Activated naive CD4-positive, alpha-beta T cell (primary cell): ENCODE measurements at regions not wholly inside any gene's neighbourhood (a gene's known extent, or its start where the extent isn't known, plus 50 kb on each side); places are given as distances from the start of the nearest gene placed in this dataset.

Experiments used
- DNase-seq, 4 experiments: peaks; one replicate each; lab custom pipeline; 2025; lab: John Stamatoyannopoulos, UW

GRCh38 chr9:106326493-106326892 is 536.5 kb upstream of the ZNF462 start:
- DNase-seq: no peak

GRCh38 chr9:106333481-106333880 is 529.5 kb upstream of the ZNF462 start:
- no peak for DNase-seq

- DNase-seq: no peak
These were observed 528.9 kb upstream of the ZNF462 start for GRCh38 chr9:106334081-106334480.

GRCh38 chr9:106339882-106340281 is 523.1 kb upstream of the ZNF462 start:
- no peak for DNase-seq

DNA sequence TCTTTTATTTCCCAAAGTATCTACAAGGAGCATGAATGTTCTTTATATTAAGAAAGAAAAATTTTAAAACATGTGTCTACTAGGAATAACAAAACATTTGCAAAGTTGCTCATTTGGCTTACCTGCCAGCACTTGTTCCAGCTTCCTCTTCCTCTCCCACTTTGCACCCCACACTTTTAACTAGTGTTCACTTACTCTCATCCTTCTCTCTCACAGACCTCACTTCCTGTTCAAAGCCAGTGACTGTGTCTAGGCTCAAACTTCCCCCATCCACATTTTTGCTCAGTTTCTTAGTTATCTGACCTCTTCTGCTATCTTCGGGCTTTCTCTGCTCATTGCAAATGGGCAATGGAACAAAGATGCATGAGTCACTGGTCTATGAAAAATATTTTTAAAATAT is 512.2 kb upstream of the ZNF462 start:
- DNase-seq: no peak

DNA sequence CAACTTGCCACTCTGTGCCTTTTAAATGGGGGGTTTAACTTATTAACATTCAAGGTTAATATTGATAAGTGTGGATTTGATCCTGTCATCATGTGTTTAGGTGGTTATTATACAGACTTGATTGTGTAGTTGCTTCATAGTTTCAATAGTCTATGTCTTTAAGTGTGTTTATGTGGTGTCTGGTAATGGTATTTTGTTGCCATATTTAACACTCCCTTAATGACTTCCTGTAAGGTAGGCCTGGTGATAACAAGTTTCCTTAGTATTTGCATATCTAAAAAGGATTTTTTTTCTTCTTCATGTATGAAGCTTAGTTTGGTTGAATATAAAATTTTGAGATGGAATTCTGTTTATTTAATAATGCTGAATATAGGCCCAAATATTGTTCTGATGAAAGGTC is 506.0 kb upstream of the ZNF462 start:
- no peak for DNase-seq

DNA sequence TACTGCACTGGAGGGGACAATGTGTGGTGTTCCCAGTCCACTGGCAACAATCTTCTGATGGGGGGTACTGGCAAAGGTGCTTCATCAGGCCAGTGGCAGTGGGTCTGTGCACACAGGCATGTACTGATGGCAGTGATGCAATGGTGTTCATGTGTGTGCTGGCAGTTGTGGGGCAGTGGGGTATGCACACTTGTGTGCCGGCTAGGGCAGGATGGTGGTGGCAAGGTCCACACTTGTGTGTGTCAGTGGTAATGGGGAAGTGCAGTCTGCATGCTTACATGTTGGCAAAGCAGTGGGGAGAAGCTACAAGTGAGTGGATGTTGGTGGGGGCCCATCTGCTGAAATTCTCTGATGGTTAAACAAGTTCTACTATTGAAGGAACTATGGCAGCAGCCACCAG is 504.6 kb upstream of the ZNF462 start:
- no peak for DNase-seq

DNA sequence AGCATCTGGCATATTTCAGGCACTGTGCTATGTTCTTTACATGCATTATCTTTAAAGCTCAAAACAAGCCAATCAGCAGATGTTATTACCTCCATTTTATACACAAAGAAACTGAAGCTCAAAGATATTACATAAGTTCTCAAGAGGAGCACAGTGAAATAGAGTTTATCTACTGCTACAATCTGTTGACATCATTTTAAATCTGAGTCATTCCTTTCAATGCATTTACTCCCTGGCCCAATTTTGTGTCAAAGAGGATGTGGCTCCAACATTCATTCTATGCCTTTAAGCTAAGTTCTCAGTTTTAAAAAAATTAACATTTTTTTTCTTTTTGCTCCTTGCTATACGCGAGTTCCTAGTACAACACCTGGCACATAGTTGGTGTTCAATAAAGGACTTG is 486.3 kb upstream of the ZNF462 start:
- DNase-seq: no peak

DNA sequence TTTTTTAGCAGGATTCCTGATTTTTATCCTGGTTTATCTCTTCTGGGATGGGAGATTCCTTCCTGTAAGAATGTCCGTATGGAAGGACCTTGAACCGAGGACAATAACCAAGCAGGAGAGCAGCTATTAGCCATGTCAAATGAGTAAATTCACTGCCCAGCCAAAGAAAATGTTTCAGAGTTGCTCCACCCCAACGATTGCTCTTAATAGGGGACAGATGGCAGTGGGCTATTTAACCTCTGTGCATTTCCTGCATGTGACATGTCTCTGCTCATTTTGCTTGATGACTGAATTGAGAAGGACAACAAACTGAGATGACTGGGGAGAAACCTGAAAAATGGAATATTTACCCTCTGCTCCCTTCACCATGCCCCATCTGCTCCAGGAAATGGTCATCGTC is 479.9 kb upstream of the ZNF462 start:
- DNase-seq: no peak

- no peak for DNase-seq
These were observed 475.0 kb upstream of the ZNF462 start for GRCh38 chr9:106387965-106388364.

GRCh38 chr9:106393226-106393625 is 469.7 kb upstream of the ZNF462 start:
- DNase-seq: no peak

- DNase-seq: no peak
These were observed 462.8 kb upstream of the ZNF462 start for GRCh38 chr9:106400170-106400569.

DNA sequence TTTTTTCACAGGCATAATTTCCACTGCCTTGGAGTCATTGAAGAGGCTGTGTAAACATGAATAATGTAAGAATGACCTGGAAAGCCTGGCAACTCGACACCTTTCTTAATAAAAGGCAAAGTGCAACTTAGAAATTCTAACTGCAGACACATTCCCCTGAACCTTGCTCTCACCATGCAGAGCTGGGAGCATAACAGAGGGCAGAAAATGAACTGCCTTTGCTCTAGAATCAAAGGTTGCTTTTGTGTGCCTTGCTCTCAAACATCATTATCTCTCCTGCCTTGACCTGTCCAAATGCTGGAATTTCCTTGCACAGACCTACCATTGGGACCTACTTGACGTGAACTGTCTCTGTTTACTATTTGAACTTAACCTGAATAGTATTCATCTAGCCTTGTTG is 462.0 kb upstream of the ZNF462 start:
- no peak for DNase-seq

GRCh38 chr9:106403081-106403480 is 459.9 kb upstream of the ZNF462 start:
- no peak for DNase-seq

DNA sequence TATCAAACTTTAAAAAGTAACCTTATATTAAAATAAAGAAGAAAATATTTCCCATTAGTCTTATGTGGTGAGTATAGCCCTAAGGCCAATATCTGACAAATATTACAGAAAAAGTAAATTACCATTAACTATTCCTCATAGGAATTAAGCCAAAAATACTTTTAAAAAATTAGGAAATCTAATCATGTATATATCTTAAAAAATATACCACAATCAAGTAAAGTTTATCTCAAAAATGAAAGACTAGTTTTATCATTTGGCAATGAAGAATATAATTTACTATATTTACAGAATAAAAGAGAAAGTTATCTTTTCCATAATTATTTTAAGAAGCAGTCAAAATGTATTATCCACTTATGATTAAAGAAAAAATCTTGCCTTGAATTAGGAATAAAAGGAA is 458.8 kb upstream of the ZNF462 start:
- no peak for DNase-seq

- no peak for DNase-seq
These were observed 457.0 kb upstream of the ZNF462 start for GRCh38 chr9:106405871-106406435.

DNA sequence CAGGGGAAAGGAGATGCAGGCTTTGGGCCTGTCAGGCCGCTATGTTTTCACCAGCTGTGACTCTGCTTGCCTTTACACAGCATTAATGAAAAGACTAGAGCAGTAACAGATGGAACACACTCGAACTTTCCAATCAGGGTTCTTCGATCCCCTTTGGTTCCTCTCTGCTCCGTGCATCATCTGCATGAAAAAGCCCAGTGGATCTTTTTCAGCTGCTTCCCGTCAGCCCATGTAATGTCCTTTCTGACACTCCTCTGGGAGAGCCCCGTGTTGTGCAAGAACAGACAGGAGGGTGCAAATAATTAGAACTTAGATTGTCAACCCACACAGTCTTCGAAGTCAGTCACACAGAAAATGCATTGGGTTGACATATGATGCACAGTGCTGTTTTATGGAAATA is 448.9 kb upstream of the ZNF462 start:
- DNase-seq: no peak

DNA sequence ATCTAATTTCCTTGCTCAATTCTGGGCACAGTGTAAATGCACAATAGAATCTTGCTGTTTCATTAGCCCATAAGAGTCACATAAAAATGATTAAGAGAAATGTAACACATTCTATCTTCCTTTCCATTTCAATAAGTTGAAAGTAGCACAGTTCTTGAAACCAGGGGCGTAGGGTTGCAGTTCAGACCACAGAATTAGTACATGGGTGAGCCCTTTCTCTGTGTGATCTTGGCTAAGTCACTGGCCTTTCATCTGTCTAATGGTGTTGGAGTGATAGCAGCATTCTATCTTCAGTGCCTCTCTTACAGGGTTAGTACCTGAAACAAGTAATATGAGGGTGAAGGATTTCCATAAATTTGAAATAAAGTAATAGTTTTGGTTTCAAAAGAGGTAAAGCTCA is 445.3 kb upstream of the ZNF462 start:
- no peak for DNase-seq

DNA sequence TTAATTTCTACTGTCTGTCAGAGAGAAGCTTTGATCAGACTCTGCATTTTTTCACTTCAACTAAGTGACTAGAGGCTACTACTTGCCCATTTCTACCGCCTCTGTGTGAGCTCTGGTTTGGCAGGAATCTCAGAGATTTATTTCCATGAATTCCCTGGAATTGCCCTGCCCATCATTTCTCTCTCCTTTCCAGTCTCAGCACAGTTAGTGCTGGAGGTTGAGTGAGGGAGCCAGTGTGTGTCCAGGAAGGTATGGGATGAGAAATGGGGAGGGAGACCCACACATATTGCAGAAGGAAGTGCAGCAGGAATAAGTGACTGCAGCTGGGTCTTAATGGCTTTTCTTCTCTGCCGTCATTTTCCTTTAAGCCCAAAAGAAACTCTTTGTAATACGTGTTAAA is 443.1 kb upstream of the ZNF462 start:
- no peak for DNase-seq

- no peak for DNase-seq
These were observed 442.4 kb upstream of the ZNF462 start for GRCh38 chr9:106420511-106420944.

DNA sequence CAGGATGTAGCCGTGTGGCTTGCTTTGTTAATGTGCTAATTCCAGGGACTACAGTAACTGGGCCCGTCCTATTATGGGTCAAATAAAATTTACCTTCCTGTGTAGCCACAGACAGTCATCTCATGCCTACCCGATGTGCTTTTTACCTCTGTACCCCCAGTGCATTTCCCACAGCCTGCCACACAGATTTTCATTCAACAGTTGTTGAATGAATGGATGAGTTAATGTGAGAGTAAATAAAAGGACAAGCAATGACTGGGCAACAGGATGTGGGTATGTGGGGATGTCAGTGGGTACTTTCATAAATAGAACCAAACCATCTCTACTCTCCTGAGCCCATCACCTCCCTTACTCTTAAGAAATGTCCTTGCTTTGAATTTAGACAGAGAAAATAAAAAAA is 441.2 kb upstream of the ZNF462 start:
- no peak for DNase-seq

GRCh38 chr9:106423575-106423974 is 439.4 kb upstream of the ZNF462 start:
- no peak for DNase-seq

DNA sequence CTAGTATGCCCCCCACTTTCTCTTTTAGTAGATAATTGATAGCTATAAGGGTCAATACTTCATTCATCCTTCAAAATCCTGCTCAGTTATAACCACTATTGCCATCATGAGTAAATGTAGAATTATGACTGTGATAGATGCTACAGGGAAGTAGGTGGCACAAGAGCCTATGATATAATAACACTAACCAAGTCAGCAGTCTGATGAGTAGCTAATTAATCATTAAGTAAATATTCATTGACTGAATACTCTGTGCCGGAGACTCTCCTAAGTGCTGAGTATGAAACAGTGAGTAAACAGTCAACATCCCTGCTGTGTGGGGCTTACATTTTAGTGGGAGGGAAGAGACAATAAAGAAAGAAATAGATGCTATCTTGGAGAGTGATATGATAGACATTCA is 430.3 kb upstream of the ZNF462 start:
- no peak for DNase-seq

GRCh38 chr9:106438928-106439327 is 424.0 kb upstream of the ZNF462 start:
- DNase-seq: no peak

GRCh38 chr9:106441283-106441682 is 421.7 kb upstream of the ZNF462 start:
- no peak for DNase-seq
